Dendritic cell treated with granulocyte-macrophage colony-stimulating factor and Interleukin-4, amounts not matched to agents 40 ng/mL and 50 ng/mL, for 4 days (primary cell): ENCODE measurements at regions not wholly inside any gene's neighbourhood (a gene's known extent, or its start where the extent isn't known, plus 50 kb on each side); places are given as distances from the start of the nearest gene placed in this dataset.

ENCODE experiments used
- H3K27ac Mint-ChIP-seq: one replicate; pipeline ENCODE4 v1.8.0; 2022; ENCODE audit warnings: mild to moderate bottlenecking, mixed read lengths
- H3K27me3 Mint-ChIP-seq: one replicate; pipeline ENCODE4 v1.8.0; 2022; ENCODE audit warnings: mild to moderate bottlenecking, mixed read lengths
- H3K36me3 Mint-ChIP-seq: one replicate; pipeline ENCODE4 v1.8.0; 2022; ENCODE audit warnings: low read depth, mixed read lengths
- H3K4me1 Mint-ChIP-seq: one replicate; pipeline ENCODE4 v1.8.0; 2022; ENCODE audit warnings: low read depth, mixed read lengths
- H3K4me3 Mint-ChIP-seq: one replicate; pipeline ENCODE4 v1.8.0; 2022; ENCODE audit warnings: mild to moderate bottlenecking, moderate library complexity, mixed read lengths
- H3K9me3 Mint-ChIP-seq: one replicate; pipeline ENCODE4 v1.8.0; 2022; ENCODE audit warnings: mixed read lengths
- intact Hi-C: fragments of 100-400 bp; cut with micrococcal nuclease; formaldehyde crosslinking; loops from one replicate; pipeline ENCODE4 v1.15.0; 2022

DNA sequence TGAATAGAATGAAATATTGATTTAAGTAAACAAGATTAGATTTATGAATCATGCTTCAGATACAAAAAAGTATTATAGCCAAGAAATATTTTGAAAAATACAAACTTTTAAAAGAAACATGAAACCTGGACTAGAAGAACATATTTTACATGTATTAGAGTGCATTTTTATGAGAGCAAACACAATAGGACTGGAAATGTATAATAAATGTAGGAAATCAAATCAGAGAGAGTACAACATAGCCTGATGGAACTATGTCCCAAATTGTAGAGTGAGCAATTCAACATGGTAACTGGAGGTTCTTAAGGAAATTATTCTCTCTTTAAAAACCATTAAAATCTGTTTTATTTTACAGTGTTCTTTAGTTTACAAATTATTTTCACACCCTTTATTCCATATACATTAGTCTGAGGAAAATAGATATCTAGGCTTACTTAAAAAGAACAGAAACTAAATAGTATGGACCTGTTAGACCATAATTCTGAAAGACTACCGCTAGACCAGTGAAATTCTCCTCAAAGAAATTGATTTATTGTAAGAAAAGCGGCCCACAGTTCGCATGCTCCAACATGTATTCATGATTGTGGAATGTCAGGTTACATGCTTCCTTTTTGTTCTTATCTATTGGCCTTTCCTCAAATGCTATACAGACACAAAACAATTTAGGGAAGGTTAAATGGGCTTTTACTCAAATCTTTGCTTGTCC, 1526.5 kb upstream of the SLC10A2 start:
- no peaks in the 10 kb centered on the region for H3K4me1 Mint-ChIP-seq
- H3K4me3 Mint-ChIP-seq = no peak overlapping the region
- intact Hi-C loops = no loop called here
- no peak overlapping the region for H3K27ac Mint-ChIP-seq
- H3K36me3 Mint-ChIP-seq = no peaks in the 10 kb centered on the region
- H3K27me3 Mint-ChIP-seq = no peaks in the 10 kb centered on the region
- H3K9me3 Mint-ChIP-seq = no peaks in the 10 kb centered on the region

DNA sequence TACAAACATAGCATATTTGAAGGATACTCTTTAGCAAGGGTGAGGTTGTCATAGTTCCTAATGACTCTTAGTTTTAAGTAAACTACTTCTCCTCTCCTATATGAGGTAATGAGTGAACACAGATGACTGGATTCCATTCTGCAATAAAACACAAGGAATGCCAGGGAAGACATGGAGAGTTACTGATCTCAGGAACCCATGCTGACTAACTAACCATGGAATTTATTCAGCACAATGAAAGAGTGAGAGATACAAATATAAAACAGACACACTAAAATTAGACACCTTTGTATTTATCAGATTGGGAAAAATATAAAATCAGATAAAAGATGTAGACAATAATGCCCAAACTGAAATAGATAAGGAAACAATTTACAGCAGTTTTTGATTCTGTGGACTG, 1525.9 kb upstream of the SLC10A2 start:
- Mint-ChIP-seq H3K36me3 (no peaks in the 10 kb centered on the region), H3K27ac (no peak overlapping the region), H3K27me3 (no peaks in the 10 kb centered on the region), H3K9me3 (no peaks in the 10 kb centered on the region), H3K4me3 (no peak overlapping the region), H3K4me1 (no peaks in the 10 kb centered on the region)
- intact Hi-C loops = no loop called here

DNA sequence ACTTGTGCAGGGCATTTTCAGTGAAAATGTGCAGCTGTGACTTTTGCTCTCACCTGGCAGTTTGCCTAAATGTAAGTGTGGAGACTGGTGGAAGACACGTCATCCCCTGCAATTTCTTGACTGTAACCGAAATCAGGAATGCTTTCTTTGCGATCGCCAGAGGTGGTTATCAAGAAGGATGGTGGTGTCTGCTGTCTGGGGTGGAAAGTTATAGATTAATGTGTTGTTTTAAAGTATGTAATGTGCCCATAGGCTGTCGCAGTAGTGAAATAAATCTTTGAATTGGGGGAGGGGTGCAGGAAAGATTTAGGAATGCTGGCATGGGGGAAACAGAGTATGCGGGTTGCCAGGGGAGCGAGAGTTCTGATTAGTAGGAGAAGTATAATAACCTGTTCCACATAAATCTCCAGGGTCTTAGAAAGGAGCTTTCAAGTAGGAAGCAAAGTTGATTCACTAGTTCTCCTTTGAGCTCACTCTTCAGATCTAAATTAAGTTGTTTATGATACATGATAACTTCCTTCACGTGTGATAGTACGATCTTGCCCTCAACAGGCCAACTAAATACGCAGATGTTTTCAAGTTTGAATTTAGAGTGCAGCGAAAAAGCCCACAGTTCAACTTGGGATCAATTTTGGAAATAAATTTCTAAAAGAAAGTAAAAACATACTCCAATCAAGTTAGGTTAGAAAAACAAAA, 1520.0 kb upstream of the SLC10A2 start:
- H3K4me1 Mint-ChIP-seq = no peaks in the 10 kb centered on the region
- H3K27ac Mint-ChIP-seq = no peak overlapping the region
- peaks cover 9% of the 10 kb centered on the region for H3K9me3 Mint-ChIP-seq
- H3K4me3 Mint-ChIP-seq = no peak overlapping the region
- intact Hi-C loops = no loop called here
- no peaks in the 10 kb centered on the region for H3K36me3 Mint-ChIP-seq
- H3K27me3 Mint-ChIP-seq = no peaks in the 10 kb centered on the region

DNA sequence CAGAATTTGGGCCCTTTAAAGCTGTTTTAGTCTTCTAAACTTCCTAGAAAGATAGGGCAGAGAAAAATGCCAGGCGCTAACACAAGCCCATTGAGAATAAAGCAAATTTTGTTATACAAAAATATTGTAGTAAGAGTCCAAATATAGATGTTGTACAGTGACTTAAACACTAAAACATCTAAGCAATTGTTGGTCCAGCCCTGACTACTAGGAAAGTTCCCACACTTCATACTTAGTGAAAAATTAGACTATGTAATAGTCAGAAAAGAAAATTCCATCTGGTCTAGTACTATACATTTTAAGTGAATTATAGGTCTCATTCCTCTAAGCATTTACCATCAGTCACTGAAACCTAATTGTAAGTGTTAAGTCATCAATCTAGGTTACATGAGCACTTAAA, 1518.3 kb upstream of the SLC10A2 start:
- Mint-ChIP-seq H3K9me3 (peaks cover 11% of the 10 kb centered on the region), H3K27me3 (no peaks in the 10 kb centered on the region), H3K4me3 (no peak overlapping the region), H3K27ac (no peak overlapping the region), H3K4me1 (no peaks in the 10 kb centered on the region), H3K36me3 (no peaks in the 10 kb centered on the region)
- intact Hi-C loops = no loop called here

DNA sequence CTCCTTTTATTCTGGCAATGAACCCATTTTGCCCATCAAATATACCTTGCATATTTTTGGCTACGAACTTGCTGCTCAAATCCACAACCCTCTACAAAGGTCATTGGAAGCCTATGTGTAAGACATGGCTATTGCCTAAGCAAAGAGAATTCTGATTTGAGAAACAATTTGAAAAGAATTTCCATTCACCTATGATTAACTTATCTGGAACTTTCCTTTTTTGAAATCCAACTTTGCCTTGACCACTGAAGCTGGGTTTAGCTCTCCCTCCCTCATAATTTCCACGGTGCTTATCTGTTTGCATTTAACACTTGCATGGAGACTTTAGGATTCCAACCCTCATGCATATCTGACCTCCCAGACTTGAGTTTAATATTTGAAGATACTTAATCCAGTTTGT, 1514.7 kb upstream of the SLC10A2 start:
- no peaks in the 10 kb centered on the region for H3K4me1 Mint-ChIP-seq
- no peaks in the 10 kb centered on the region for H3K27me3 Mint-ChIP-seq
- H3K36me3 Mint-ChIP-seq = no peaks in the 10 kb centered on the region
- peaks cover 11% of the 10 kb centered on the region for H3K9me3 Mint-ChIP-seq
- intact Hi-C loops = no loop called here
- no peak overlapping the region for H3K27ac Mint-ChIP-seq
- no peak overlapping the region for H3K4me3 Mint-ChIP-seq

DNA sequence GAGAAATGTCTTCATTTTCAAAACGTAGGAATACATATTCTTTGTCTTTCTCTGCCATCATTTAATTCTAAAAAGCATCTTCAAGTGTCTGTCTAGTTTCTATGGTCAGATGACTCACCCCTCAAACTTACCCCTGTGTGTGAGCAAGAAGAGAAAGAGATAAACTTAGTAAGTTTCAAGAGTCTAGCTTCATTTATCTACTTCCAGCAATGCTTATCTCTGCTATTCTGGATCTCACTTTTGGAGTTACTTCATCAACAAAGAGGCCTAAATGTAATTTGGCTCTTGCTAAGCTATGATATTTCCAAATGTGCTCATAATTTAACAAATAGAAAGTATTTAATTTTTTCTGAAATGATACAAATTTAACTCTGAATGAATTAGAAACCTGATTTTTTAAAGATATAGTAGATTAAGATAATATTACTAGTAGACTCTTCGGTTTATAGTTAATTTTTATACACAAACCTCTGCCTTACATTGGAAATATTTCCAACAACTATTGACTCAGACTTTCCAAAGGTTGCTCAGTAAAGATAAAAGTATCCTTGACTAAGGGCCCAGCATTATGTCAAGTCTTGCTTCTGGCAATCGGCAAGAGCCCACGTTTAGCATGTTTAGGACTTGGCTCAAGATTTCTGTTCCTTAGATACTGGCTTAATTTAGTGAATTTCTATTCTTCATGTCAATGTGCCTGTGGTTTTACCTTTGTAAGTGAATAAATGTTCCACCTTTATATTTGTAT, 1511.0 kb upstream of the SLC10A2 start:
- H3K4me1 Mint-ChIP-seq = no peaks in the 10 kb centered on the region
- intact Hi-C loops = no loop called here
- H3K27ac Mint-ChIP-seq = no peak overlapping the region
- H3K4me3 Mint-ChIP-seq = no peak overlapping the region
- H3K9me3 Mint-ChIP-seq = peaks cover 11% of the 10 kb centered on the region
- no peaks in the 10 kb centered on the region for H3K27me3 Mint-ChIP-seq
- H3K36me3 Mint-ChIP-seq = no peaks in the 10 kb centered on the region

DNA sequence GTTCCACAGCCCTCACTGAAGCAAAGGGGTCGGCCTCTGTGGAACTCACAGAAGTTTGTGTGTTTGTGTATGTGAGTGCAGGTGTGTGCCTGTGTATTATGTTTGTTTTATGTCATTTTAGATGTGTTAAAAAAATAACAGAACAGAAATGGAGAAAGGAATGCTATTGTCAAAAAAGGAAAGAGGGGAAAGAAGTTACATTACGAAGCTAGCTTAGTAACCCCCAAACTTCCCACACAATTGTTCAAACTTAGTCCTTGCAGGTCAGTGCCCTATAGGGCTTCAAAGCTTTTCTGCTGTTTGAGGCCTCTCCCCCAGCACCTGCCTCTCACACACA, 1505.6 kb upstream of the SLC10A2 start:
- no peaks in the 10 kb centered on the region for H3K36me3 Mint-ChIP-seq
- H3K27me3 Mint-ChIP-seq = no peaks in the 10 kb centered on the region
- H3K4me1 Mint-ChIP-seq = no peaks in the 10 kb centered on the region
- intact Hi-C loops = no loop called here
- no peak overlapping the region for H3K27ac Mint-ChIP-seq
- no peaks in the 10 kb centered on the region for H3K9me3 Mint-ChIP-seq
- H3K4me3 Mint-ChIP-seq = no peak overlapping the region

DNA sequence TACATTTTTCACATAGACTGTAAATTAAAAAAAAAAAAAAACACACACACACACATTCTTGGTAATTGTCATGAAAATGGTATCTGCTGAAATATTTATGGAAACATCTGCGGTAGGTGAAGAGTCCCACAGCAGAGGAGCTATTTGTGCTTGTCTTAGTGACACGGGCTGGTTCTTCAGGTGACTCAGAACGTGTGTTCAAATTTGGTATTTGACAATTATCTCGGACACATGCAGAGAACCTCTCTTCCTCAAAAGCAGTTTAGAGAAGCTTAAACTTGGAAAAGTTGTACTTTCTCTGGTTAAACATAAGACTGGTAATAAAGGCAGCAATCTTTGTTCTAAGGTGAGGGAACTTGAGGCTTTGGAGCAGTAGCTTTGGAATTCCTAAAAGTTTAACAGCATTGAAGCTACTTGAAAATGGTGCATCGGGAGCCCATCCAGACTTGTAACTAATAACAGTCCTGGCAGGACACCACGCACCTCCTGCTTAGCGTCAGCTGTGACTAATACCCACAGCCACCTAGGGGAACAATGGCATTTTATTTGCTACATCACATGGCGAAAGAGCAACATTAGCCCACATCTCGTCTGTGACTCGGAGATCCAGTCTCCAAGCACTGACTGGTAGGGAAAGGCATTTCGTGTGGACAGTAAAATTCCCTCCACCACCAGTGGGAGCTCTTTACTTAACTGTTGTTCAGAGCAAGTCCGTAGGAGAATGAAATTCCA, 1505.1 kb upstream of the SLC10A2 start:
- Mint-ChIP-seq H3K27me3 (no peaks in the 10 kb centered on the region), H3K4me1 (no peaks in the 10 kb centered on the region), H3K4me3 (no peak overlapping the region), H3K9me3 (no peaks in the 10 kb centered on the region), H3K27ac (no peak overlapping the region), H3K36me3 (no peaks in the 10 kb centered on the region)
- intact Hi-C loops = no loop called here

DNA sequence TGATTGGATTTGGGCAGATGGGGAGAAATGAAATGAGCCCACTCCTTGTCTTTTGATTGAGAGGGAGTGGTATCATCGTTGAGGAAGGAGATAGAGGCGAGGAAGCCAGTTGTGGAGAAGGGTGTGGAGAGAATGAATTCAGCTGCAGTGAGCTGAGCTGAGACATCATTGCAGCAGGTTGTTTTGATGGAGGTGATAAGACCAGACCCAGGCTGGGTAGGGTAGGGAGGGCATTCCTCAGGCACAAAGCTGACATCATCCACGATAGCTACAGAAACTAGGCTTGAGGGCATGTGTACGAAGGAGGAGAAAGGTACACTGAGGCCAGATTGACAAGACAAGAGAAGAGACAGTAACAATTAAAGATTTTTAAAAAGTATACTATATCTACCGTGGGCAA, 1500.9 kb upstream of the SLC10A2 start:
- H3K4me1 Mint-ChIP-seq = no peaks in the 10 kb centered on the region
- intact Hi-C loops = no loop called here
- H3K36me3 Mint-ChIP-seq = no peaks in the 10 kb centered on the region
- no peaks in the 10 kb centered on the region for H3K27me3 Mint-ChIP-seq
- H3K9me3 Mint-ChIP-seq = no peaks in the 10 kb centered on the region
- H3K4me3 Mint-ChIP-seq = no peak overlapping the region
- H3K27ac Mint-ChIP-seq = no peak overlapping the region

DNA sequence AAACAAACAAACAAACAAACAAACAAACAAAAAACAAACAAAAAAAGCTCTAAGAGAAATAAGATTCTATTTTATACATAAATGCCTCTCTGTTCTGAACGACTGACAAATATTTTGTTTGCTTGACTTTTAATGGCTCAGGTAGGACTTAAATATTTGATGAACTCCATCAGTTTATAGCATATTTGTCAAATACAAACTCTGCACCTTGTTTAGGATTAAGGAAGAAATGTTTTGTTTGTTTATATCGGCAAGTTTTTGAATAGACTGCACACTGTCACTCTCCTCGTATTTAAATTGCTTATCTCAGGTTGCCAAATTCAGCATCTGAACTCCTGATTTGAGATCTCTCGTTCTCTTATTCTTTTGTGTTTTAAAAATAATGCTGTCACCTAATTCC, 1499.7 kb upstream of the SLC10A2 start:
- Mint-ChIP-seq H3K27ac (no peak overlapping the region), H3K4me1 (no peaks in the 10 kb centered on the region), H3K36me3 (no peaks in the 10 kb centered on the region), H3K27me3 (no peaks in the 10 kb centered on the region), H3K4me3 (no peak overlapping the region), H3K9me3 (no peaks in the 10 kb centered on the region)
- intact Hi-C loops = no loop called here

DNA sequence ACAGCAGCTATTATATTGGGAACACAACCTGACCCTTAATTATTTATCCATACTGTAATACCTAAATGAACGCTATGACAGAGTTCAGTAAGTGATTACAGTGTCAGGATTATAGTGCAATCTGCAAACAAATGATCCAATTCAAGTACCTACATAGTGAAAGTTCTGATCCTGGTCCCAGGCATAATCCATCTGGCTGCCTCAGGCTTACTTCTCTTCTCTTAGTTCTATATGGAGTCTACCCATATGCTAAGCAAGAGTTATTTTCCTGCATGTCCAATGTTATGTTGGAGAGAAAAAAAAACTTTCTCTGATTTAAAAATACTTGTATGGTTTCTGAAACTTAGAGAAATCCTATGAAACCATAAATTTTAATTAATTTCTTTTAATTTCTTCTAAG, 1487.7 kb upstream of the SLC10A2 start:
- Mint-ChIP-seq H3K4me1 (no peaks in the 10 kb centered on the region), H3K27ac (no peak overlapping the region), H3K9me3 (peaks cover 12% of the 10 kb centered on the region), H3K27me3 (no peaks in the 10 kb centered on the region), H3K36me3 (no peaks in the 10 kb centered on the region), H3K4me3 (no peak overlapping the region)
- intact Hi-C loops = no loop called here

DNA sequence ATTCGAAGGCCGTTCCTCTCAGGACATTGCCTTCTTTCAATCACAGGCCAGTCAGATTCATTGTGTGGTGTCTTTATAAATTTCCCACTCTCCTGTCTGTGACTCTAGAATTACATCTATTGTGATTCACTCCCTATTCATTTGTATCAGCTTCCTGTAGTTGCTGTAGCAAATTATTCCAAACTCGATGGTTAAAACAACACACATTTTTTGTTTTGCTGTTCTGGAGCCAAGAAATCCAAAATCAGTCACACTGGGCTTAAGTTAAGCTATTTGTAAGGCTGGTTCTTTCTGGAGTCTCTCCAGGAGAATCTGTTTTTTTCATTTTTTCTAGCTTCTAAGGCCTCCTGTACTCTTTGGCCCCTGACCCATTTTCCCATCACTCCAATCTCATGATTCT, 1487.0 kb upstream of the SLC10A2 start:
- intact Hi-C loops = no loop called here
- peaks cover 16% of the 10 kb centered on the region for H3K9me3 Mint-ChIP-seq
- no peaks in the 10 kb centered on the region for H3K27me3 Mint-ChIP-seq
- no peak overlapping the region for H3K4me3 Mint-ChIP-seq
- H3K4me1 Mint-ChIP-seq = no peaks in the 10 kb centered on the region
- no peak overlapping the region for H3K27ac Mint-ChIP-seq
- no peaks in the 10 kb centered on the region for H3K36me3 Mint-ChIP-seq

DNA sequence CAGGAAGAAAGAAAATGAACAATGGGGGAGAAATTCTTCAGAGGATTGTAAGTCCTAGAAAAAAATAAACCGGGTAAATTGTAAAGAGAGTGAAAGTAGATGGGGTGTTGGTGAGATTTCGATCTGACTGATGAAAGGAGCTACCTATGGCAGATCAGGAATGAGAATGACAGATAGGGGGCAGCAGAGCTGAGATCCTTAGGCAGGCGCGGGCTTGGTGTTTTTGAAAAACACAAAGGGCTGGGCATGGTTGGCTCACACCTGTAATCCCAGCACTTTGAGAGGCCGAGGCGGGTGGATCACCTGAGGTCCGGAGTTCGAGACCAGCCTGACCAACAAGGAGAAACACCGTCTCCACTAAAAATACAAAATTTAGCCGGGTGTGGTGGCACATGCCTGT, 1468.6 kb upstream of the SLC10A2 start:
- Mint-ChIP-seq H3K27ac (no peak overlapping the region), H3K4me3 (no peak overlapping the region), H3K4me1 (no peaks in the 10 kb centered on the region), H3K36me3 (no peaks in the 10 kb centered on the region), H3K27me3 (no peaks in the 10 kb centered on the region), H3K9me3 (peaks cover 13% of the 10 kb centered on the region)
- intact Hi-C loops = no loop called here

DNA sequence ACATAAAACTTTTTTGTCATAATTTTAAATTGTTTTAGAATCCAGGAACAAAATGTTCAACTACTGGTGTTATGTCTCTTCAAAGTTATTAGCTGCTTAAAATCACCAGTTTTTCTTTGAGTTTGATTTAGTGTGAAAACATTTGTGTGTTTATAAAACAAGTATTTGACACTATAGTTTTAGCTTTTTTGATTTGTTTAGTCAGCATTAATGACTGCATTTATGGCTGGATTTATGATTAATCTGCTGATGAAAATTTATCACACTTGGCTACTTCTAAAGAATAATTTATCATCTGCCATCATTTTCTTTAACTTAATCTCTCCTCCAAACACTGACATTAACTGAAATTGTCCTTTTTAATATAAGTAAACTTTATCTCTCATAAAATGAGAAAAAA, 1465.9 kb upstream of the SLC10A2 start:
- Mint-ChIP-seq H3K4me3 (no peak overlapping the region), H3K36me3 (no peaks in the 10 kb centered on the region), H3K27me3 (no peaks in the 10 kb centered on the region), H3K27ac (no peak overlapping the region), H3K9me3 (no peaks in the 10 kb centered on the region), H3K4me1 (no peaks in the 10 kb centered on the region)
- intact Hi-C loops = no loop called here
